Right lobe of liver (tissue), 4 donors: ENCODE measurements at regions not wholly inside any gene's neighbourhood (a gene's known extent, or its start where the extent isn't known, plus 50 kb on each side); places are given as distances from the start of the nearest gene placed in this dataset.

ENCODE experiments used
- CTCF ChIP-seq, 4 donors: fragments of 200-600 bp in 3 of 4; fragments of 450-650 bp in 1 of 4; IDR thresholded peaks; one replicate each; pipeline versions ENCODE4 v1.5.1 to v1.8.0; 2016 to 2022; ENCODE audit warnings: antibody characterized with exemption in 4 of 4, mild to moderate bottlenecking in 2 of 4
- POLR2A ChIP-seq: fragments of 450-650 bp; IDR thresholded peaks from one replicate; pipeline ENCODE4 v1.6.1; 2017; ENCODE audit warnings: antibody characterized with exemption, mild to moderate bottlenecking
- donor health status: DM: no; HTN: no; CAD: no.
- donor health status: DM: no; HTN: no; CAD: no.
- donor health status: DM: no; HTN: yes; CAD: no.

DNA sequence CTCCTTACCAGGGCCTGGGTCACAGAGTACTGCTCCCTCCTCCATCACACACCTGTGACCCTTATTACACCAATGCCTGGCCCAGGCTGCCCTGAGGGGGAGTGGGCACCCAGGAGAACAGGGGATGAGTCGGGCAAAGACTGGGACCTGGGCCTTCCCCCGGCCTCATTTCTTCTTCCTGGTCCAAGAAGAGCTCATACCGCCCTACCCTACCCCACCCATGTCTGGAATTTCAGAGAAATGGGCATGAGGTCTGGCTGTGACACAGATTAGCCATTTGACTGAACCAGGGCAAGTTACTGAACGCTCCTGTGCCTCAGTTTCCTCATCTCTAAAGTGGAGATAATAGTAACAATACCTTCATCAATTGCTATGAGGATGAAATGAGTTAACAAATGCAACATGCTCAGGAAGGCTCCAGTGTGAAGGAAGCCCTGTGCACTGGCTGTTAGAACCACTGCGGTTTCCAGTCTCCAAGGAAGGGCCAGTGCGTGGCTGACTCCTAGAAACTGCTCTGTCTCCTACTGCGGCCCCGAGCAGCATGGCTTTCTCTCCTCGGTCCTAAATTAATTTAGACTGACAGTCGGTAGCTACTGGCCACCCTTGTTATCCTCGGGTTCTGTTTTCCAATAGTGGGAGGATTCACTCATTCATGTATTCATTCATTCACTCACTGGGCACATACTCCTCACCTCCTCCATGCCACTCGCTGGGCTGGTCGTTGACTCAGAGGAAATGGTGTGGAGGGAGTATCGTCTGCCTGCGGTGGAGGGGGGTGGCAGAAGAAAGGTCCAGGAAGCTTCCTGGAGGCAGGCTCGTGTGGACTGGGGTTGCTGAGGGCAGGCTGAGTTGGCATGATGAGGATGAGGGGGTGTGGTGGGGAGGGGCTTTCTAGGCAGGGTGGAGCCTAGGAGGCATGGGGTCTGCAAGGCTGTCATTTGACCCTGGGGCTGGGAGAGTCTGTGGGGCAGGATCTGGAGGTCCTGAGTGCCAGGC is 175.6 kb downstream of the GLI2 start:
- TF ChIP-seq POLR2A (no peak), CTCF (IDR thresholded peaks at IDR 0.05) (no peak)
